HG02678 (cell line): ENCODE measurements at regions not wholly inside any gene's neighbourhood (a gene's known extent, or its start where the extent isn't known, plus 50 kb on each side); places are given as distances from the start of the nearest gene placed in this dataset.
A peak's percentile ranks its signal among the peaks of the same experiment; 100 is the strongest.
"Not testable (repeated sequence)": the region's sequence is repeated elsewhere in the genome, so short reads cannot be mapped to it uniquely, and the experiment has no call there.

Experiments
- ATAC-seq: cut with Tn5 transposase; IDR thresholded peaks from one replicate; pipeline ENCODE4 v1.9.1; 2021; ENCODE audit warnings: mild to moderate bottlenecking, moderate library complexity; ENCODE audit not compliant: unreplicated experiment

DNA sequence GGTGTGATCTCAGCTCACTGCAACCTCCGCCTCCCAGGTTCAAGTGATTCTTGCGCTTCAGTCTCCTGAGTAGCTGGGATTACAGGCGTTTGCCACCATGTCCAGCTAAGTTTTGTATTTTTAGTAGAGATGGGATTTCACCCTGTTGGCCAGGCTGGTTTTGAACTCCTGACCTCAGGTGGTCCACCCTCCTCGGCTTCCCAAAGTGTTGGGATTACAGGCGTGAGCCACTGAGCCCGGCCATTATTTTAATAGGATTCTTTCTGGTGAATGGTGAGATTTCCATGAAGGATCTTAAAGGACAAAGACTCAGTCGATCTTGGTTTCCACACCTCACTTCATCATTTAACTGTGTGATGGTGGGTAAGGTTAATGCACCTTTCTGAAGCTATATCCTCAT, 183.8 kb upstream of the ZNF217 start:
- ATAC-seq, result not testable (repeated sequence)

DNA sequence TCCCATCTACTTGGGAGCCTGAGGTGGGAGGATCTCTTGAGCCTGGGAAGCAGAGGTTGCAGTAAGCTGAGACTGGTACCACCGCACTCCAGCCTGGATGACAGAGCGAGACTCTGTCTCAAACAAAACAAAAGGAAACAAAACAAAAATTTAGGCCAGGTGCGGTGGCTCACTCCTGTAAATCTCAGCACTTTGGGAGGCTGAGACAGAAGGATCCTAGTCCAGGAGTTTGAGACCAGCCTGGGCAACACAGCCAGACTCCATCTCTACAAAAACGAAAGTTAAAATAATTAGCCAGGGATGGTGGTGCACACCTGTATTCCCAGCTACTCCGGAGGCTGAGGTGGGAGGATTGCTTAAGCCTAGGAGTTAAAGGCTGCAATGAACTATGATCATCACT, 183.2 kb upstream of the ZNF217 start:
- ATAC-seq, result no peak

DNA sequence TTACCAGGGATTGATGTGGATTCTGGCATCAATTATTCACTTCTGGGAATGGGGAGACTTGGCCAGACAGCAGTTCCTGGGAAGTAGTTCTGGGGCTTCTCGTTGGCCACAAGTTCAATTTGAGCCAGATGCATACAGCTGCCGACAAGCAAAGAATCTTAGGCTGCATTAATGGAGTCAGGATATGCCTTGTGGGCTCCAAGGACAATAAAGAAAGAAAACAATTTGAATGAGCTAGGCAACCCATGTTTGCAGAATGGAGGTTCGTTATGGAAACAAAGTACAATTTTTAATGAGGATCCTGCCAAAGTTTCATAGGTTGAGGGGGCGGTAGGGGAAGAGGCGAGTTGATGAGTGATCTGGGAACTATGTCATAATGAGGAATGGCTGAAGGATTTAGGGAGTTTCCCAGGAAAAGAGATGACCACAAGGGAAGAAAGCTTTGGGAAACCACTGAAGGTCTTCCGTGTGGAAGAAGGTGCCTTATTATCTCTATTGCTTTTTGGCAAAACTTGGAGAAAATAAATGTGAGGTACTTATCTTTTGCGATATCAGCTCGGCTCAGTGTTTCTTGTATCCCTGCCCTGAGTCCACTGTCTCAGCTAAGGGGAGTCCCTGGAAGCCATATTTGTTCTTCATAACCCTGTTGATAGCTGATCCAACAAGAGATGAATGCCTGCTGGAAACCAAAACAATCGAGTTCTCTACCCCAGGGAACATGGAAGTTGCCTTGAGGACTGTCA, 181.0 kb upstream of the ZNF217 start:
- no peak for ATAC-seq

DNA sequence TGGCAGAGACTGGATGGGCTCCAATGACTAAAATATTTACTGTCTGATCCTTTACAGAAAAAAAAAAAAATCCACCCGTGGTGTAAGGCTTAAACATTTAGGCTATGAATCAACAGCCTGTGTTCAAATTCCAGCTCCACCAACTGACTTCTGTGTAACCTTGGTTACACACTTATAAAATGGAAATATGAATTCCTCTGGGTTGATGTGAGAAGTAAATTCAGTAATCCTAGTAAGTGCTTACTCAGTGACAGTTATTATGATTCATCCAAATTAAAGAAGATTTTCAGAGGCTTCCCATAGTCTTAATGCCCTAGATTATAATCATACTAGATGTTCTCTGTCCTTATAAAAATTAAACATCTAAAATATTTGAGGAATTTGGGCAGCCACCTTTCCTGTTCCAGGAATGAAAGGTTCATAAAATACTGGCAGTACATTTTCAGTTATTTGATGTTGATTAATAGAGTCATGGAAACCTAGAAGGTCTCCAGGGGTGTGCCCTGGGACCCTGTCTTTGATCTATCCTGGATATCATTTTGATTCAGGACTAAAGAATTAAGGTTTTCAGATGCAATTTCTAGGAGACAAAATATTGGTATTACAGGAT, 180.3 kb upstream of the ZNF217 start:
- ATAC-seq, result no peak

DNA sequence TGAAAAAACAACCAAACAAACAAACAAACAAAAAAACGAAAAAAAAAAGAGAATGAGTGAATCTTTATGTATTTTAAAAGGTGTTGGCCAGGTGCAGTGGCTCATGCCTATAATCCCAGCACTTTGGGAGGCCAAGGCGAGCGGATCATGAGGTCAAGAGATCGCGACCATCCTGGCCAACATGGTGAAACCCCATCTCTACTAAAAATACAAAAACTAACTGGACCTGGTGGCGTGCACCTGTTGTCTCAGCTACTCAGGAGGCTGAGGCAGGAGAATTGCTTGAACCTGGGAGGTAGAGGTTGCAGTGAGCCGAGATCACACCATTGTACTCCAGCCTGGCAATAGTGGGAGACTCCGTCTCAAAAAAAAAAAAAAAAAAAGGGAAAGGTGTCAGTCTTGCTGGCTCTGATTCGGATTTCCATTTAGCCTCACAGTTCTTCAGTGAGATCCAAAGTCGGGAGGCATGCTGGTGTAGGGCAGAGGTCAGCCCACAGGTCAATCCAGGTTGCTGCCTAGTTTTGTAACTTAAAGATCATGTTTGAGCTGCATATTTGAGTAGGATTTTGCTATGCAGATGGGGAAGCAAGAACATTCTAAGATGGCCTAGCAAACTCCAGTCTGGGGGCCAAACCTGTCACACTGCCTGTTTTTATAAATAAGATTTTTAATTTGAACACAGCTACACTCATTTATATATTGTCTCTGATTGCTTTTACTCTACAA, 179.6 kb upstream of the ZNF217 start:
- ATAC-seq, result not testable (repeated sequence)

DNA sequence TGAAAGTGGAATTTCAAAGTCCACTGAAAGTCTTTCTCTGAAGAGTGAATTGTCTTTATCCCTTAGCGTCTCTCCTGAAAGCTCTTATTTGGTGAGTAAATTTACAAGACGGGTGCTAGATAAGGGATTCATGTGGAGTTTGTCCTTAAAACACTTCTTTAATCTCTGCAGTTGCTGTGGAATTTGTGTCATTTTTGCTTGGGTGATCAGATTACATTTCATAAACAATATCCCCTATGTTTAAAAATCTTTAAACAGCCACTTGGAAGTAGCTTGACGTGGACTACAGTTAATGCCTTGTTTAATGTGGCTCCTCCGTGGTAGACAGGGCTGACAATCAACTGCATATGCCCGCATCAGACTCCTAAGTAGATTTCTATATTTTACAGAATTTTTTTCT, 175.4 kb upstream of the ZNF217 start:
- ATAC-seq, result no peak

DNA sequence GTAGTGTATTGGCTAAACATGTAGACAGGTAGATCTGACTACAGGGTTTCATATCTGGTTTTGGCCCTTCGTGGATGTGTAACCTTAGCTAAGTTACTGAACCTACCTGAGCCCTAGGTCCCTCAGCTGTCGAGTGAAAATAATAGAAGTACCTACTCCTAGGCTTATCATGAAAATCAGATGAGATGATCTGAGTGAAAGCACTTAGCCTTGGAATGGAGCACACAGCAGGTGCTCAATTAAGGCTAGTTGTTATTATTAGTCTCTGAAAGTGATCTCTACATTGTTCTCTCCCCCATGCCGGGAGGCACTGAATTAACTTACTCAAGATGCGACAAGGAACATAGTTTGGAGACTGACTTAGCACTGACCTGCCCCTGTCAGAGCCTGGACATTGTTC, 174.7 kb upstream of the ZNF217 start:
- ATAC-seq, result no peak

DNA sequence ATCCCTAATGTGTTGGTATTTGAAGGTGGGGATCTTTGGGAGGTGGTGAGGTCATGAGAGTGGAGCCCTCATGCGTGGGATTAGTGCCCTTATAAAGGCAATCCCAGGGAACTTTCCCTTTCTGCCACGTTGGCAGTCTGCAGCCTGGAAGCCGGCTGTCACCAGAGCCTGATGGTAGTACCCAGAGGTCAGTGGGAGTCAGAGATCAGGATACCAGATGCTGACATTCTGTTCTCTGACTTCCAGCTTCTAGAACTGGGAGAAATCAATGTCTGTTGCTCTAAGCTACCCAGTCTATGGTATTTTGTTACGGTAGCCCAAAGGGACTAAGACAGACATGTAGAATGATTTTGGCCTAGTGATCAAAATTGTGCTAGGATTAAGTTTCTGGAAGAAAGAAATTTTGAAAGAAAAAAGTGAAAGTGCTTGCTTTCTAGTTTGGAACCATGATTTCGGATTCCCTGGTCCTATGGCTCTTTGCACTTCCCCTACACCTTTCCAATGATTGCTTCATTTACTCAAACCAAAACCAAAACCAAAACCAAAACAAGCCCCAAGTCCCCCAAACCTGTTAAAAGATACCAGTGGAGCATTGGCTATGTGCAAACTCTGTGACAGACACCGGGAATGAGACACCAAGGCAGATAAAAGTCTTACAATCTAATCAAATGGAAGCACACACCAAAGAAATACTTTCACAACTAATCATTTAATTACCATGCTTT, 173.7 kb upstream of the ZNF217 start:
- no peak for ATAC-seq

DNA sequence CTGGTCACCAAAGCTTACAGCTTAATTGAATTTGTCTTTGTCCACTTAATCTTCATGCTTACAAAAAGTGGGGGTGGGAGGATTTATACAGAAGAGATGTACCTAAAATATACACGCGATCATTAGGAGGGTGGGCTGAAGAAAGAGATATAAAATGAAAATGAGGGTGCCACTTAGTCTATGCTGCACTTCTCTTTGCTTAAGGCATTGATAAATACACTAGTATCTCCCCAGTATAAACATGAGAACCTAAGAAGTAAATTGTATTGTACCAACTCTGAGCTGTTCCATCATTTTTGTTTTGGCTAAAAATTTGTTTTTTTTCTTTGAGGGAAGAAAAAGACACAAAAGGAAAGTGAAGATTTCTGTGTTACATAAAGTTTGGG, 170.8 kb upstream of the ZNF217 start:
- no peak for ATAC-seq

DNA sequence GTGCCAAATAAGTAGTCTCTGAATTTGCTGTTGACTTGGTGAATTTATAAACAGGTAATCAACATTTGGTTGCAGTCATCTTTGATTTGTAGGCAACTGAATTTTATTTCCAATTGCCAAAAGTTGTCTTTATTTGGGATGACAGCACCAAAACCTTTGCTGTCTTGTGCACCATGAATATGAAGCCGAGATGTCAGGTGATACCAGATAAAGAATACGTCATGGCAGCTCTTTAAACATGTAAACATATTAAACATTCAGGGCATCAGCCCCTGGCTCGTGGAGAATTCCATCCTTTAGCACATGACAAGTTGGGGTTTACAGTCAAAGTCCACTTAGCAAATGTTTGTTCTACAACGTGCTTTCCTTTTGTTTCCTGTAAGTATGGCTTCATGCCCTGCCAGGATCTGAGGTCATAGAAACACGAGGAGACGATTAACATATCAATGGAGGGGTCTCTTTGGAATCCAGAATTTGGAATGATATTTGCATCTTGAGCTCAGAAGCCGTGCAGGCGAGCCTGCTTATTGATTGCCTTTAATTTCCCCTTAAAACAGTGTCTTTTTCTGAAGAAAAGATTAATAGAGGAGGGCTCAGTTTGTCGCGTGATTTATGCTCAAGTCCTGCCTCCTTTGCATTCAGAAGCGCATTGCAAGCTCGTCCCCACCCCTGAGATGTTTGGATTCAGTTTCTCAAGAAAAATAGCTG, 170.2 kb upstream of the ZNF217 start:
- ATAC-seq, result no peak

DNA sequence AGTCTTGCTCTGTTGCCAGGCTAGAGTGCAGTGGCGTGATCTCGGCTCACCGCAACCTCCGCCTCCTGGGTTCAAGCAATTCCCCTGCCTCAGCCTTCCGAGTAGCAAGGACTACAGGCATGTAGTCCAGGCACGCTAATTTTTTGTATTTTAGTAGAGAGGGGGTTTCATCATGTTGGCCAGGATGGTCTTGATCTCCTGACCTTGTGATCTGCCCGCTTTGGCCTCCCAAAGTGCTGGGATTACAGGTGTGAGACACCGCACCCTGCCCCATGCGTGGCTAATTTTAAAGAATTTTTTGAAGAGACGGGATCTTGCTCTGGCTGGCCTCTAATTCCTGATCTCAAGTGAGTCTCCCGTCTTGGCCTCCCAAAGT, 168.8 kb upstream of the ZNF217 start:
- not testable (repeated sequence) for ATAC-seq

DNA sequence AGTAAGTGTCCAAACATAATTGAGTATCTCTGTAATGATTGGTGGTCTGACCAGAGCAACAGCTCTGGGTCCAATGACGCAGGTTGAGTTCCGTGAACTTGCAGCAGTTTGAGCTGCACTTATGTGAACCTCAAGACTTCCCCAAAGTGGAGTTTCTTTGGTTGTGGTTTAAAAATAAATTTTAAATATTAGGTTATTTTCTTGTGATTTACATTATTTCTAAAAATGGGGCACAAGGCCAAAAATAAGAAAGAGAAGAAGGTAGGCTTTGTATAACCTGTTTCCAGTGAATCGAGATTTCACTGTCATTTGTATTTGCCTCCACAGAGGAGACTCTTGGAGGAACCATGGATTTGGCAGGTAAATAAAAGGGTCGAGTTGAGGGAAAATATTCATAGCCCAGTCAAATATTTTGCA, 166.4 kb upstream of the ZNF217 start:
- ATAC-seq, result no peak

DNA sequence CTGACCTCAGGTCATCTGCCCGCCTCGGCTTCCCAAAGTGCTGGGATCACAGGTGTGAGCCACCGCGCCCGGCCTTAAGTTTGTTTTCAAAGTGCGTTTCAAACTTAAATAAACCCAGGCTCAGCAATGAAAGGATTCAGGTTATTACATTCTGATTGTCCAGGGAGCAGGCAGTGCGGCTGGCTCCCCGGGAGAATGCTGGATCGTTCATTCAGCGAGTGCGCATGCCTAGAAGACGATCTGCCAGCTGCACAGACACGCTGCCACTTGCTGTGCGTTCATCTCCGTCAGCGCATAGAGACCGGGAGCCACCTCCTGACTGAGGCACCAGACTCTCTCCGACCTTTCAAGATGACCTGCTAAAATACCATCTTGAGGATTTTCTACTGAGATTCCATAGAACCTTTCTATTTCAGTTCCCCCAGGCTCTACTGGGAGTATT, 163.9 kb upstream of the ZNF217 start:
- ATAC-seq, result no peak

DNA sequence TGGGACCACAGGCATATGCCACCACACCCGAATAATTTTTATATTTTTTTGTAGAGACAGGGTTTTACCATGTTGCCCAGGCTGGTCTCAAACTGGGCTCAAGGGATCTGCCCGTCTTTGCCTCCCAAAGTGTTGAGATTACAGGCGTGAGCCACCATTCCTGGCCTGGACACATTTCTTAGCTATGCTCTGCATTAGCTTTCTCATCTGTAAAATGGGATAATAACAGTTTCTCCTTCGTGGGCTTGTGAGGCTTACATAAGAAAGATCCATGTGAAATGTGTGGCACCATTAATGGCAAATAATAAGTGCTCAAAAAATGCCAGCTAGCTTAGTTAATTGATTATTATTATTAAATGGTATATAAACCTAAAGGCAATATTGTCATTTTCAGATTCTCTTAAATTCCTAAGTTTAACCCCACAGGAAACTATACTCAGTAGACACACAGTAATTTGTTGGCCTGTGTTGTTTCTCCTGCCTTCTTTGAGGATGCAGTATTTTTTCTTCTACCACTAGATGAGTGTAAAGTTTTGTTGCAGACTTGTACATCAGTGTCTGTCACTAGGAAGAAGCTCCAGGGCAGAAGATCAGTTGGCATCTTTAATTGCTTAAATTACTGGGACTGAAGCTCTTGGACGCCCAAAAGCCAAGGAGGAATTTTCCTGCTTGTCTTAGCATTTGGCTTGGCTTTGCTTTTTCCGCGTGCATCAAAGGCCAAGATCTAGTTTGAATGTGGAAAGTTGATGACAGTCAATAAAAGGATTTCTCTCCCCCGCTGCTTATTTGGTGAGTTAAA, 162.3 kb upstream of the ZNF217 start:
- no peak for ATAC-seq

DNA sequence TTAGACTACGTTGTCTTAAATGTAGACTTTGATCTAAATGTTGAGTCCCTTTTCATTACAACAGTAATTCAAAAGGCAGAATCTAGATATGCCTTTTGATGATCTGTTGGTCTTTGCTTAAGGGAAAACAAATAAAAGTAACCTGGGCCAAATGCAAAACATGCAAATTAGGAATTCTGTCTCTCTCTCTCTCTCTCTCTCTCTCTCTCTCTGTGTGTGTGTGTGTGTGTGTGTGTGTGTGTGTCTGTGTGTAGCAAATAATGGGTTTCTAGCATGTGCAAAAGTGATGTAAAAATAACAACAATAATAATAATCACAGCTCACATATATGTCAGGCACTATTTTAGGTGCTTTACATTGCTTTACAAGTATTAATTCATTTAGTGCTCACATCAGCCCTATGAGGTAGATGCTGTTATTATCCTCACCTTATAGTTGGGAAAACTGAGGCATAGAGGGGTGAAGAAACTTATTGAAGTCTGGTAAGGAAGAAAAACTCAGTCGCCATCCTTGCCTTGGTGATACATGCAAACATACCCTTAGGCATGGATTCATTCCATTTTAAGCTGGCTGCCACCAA, 160.3 kb upstream of the ZNF217 start:
- no peak for ATAC-seq

DNA sequence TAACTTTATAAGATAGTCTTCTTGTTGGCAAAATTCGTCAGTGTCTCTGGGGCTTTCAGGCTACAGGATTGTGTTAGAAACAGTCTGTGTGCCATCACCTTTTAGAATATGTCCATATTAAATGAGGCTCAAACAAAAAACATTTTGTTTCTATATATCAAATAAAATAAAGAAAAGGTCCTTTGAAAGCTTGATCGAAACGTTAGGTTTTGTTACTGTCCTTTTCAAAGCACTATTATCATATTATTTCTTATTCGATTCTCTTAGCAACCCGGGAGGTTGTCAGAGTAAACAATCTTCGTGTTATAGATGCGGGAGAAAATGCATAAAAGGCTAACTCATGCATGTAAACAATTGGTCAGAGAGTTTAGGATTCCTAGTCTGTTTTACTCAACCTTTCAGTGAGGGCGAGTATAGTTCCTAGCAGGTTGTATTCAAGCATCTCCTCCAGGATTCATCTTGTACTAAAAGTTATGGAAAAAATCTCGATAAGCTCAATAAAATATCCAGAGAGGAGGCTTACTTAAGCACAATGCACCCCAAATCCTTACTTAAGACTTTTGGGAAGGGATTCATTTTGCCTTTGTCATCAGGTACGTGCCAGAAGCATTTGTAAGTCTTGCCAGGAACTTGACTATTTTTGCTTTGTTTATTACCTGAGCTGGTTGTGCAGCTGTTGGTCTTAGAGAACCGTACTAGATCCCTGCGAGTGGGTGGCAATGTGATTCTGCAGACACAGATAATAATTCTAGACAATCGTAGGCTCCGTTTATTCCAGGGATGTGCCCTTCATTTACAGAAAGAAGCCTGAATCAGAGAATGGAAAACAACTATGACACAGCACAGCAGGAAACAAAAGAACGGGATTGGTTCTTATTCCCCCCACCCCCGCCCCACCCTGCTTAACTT, 159.6 kb upstream of the ZNF217 start:
- no peak for ATAC-seq

DNA sequence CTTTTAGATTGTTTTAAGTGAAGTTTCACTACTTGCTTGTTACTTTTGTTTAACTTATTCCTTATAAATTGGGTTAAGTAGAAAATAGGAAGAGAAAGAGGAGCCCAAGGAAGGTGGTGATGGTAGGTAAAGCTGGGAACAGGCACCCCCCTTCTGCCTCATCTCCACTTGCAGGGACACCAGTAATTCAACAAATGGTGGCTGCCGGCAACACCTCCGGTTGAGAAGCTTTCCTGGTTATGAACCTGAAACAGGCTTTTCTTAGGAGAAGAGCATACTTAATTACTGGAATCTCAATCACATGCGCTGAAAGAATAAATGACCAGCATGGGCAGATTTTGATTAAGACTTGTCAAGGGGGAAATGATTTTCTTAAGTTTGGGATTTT, 158.9 kb upstream of the ZNF217 start:
- ATAC-seq, result no peak

DNA sequence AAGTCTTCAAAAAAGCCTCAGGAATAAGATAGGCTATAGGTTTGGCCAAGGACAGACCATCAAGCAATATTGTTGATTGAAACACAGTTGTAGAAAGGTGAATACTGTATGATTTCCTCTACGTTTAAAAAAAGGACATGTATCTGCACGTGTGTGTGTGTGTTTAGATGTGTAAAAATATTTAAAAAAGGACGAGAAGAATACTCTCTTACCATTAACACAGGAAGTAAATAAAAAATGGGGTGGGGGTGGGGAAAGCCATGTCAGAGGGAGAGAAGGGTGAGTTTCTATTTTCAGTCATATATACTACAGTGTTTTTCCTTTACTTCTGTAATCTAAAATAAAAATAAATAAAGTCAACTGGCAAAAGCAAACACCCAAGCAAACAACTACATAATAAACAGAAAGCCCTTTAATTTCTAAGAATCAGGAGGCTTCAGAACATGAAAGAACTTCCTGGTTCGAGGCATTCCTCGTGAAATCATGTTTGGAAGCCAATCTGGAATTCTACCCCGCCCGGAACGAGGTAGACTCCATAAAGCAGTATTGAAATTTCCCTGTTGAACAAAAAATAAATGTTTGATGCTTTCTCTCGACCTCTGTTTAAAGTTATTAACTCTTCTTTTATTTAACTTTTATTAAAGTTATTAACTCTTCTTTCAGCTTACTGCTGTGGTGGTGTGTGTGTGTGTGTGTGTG, 158.1 kb upstream of the ZNF217 start:
- peak; percentile 0 for ATAC-seq
